NOMO-1 treated with dmso at 0.1 percent for 144 hours (cell line): ENCODE measurements at regions not wholly inside any gene's neighbourhood (a gene's known extent, or its start where the extent isn't known, plus 50 kb on each side); places are given as distances from the start of the nearest gene placed in this dataset.
"Not testable (repeated sequence)": the region's sequence is repeated elsewhere in the genome, so short reads cannot be mapped to it uniquely, and the experiment has no call there.

Experiments
- DNase-seq: peaks from one replicate; lab custom pipeline; 2025; ENCODE audit not compliant: unreplicated experiment; lab: John Stamatoyannopoulos, UW

DNA sequence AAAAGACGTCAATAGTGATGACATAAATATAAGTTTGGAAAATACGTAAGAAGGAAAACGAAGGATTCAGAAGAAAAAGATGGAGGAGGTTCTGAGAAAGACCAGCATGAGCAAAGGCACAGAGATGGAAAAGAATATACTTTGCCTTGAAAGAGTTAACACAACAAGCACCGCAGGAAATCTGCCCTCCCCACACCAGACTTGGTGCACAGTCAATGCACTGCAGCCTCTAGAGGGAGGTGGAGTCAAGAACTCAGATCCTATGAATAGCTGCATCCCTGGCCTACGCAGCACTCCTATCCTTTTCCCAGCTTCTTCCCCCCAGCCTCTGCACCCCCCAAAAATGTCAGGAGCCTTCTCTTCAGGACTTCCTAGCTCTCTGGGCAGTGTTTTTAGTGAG lies 1370.6 kb upstream of the LRRTM3 start:
- no peak for DNase-seq

DNA sequence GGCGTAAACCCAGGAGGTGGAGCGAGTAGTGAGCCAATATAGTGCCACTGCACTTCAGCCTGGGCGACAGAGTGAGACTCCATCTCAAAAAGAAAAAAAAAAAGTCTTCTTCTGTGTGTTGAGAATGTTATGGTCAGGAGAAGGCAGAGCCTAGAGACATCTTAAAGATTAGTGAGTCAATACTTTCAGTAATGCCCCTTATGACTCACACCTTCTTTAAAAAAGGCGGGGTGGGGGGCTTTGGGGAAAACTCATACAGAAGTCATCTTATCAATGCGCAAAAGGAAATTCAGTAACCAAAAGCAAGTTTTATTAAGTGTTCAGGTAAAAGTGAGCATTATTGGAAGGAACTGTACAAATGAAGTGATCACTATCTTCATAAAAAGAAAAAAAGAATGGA lies 1369.8 kb upstream of the LRRTM3 start:
- no peak for DNase-seq

DNA sequence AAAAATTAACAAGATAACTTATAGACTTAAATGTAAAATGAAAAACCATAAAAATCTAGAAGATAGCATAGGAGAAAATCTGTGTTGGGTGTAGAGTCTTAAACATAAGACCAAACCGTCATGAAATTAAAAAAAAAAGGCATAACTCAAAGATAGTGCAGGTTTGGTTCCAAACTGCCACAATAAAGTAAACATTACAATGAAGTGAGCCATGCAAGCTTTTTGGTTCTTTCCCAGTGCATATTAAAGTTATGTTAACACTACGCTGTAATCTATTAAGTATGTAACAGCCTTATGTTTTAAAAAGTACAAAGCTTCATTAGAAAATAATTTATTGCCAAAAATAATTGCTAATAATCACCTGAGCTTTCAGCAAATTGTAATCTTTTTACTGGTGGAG lies 1366.5 kb upstream of the LRRTM3 start:
- no peak for DNase-seq

DNA sequence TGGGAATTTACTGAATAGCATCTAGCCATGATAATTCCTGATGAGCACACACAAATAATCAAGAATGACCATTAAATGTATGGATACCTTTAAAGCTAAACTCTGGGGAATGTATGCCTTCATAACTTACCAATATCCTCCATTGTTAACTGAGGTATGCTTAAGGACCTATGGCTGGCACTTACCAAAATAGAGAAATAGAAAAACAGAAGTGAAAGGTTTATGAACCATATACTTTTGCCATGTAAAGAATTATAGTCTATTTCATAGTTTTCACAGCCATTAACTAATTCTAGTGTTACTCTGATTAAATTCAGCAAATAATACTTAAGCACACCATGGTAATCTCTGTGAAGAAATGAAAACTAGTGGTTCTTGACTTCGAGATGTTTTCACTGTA lies 1360.6 kb upstream of the LRRTM3 start:
- no peak for DNase-seq

DNA sequence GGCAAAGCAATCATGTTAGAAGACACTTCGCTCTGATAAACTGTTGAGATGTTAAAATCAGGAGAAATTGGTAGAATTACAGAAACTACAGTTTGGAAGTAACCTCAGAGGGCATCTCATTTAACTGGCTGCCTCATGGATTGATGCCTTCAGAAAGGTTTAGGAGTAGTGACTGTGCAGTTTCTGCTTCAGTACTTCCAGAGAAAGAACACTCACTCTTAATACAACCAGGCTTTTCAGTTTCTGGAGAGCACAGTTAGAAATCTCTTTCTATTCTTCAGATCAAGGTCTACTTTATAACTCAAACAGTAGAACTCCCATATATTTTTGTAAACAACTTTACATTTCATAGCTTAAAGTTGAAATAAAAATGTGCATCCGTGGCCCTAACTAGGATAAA lies 1358.9 kb upstream of the LRRTM3 start:
- no peak for DNase-seq

DNA sequence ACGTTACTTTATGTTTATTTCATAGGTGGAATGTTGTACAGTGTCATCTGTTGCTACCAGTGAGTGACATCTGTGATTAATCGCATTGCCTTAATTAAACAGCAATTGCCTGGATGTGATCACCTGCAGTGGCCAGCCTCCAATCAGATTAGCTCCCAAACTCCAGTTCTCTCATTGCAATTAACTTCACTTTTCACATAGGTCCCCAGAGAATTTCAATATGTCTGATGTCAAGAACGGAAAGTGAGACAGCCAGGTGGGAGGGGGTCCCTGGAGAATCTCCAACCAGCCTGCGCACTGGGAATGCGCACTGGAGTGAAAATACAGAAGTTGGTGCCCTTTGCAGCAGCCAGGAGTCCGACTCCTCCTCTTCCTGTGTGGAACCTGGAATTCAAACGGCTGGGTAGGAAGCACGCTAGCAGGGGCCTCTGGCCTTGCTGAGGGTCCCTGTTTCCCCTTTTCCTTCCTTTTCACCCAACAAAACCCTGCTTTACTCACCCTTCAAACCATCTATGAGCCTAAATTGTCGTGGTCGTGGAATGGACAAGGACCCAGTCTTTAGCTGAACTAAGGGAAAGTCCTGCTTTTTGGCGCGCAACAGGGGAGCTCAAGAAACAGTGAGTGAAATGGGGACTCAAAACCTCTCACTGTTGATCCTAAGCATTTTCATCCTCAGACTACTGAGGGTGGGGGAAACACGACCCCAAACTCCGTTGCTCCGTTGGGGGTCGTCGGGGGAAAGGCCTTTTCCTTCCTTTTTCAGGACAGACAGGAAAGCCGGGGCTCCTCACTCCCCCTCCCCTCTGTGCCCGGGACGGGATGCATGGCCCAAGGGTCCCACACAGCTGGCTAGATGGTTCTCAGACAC lies 1355.5 kb upstream of the LRRTM3 start:
- peak; percentile 36 for DNase-seq

DNA sequence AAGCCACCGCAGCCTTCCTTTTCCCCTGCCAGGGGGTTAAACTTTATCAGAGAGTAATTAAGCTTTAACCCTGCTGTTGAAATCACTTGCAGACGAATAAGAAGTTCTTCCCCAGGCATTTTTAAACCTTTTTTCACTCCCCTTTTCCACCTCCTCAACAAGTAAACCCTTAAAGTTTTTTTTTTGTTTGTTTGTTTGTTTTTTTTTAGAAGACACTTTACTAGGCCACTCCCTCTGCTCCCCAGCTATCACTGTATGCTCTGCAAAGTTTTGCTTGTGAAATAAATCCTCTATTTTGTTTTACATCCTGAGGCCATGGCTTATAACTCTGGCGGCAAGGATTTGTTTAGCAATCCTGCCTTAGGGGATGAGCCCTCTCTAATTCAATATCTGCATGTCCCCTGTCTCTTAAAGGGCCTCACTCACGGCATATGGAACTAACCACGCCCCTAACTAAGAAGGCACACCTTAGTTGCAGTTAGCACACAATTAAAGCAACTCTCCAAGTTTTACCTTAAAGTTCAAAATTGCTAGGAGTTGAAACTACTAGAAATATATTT lies 1354.7 kb upstream of the LRRTM3 start:
- no peak for DNase-seq

DNA sequence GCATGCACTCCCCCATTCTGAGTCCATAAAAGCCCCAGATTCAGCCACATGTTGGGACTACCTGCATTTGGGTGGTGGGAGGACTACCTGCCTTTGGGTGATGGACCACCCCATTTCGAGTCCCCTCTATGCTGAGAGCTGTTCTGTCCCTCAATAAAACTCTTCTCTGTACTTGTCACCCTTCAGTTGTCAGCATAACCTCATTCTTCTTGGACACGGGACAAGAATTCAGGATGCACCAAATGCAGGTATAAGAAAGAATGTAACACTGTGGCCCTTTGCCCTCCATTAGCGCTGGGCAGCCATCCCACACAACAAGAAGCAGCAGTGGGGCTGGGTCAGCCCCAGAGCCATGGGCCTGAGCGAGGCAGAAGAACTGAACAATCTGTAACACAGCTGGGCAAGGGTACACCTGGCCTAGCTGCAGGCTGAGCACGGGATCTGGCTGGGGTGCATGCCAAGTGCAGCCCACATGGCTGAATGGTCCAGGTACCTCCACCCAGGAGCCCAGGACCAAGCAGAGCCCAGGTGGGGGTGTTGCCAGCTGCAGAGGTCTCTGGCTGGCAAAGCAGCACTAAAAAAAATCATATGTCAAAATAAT lies 1344.3 kb upstream of the LRRTM3 start:
- DNase-seq: no peak

DNA sequence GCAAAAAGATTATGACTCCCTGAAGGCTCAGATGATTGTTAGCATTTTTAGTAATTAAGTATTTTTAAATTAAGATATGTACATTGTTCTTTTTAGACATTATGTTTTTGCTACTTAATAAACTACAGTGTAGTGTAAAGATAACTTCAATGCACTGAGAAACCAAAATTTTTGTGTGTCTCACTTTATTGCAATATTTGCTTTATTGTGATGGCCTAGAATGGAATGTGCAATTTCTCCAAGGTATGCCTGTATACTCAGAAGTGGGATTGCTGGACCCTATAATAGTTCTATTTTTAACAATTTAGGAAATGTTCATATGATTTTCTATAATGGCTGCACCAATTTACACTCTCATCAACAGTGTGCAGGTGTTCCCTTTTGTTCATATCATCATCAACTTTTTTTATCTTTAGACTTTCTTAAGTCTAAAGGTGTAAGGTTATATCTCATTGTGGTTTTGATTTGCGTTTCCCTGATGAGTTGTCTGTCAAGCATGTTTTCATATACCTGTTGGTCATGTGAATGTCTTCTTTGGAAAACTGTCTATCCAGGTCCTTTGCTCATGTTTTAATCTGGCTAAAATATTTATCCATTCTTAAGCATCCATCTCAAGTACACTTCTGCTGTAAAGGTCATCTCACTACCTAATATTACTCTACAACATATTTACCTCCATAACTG lies 1323.5 kb upstream of the LRRTM3 start:
- no peak for DNase-seq

DNA sequence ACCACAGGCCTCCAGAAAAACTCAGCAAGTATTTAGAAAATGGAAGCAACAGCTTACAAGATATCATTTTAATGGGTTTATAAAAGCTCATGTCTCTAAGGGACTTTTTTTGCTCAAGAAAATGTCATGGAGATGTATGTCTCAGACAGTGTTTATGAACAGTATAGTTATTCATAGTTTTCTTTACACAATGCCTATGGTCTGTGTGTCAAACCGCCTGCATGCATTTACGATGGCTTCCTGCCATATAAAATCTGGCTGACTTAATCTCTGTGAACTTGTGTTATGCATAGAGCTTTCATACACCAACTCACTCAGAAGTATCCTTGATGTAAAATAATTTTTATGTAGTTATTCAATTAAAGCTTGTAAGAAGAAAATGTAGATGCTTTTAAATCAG lies 1314.2 kb upstream of the LRRTM3 start:
- DNase-seq: no peak

DNA sequence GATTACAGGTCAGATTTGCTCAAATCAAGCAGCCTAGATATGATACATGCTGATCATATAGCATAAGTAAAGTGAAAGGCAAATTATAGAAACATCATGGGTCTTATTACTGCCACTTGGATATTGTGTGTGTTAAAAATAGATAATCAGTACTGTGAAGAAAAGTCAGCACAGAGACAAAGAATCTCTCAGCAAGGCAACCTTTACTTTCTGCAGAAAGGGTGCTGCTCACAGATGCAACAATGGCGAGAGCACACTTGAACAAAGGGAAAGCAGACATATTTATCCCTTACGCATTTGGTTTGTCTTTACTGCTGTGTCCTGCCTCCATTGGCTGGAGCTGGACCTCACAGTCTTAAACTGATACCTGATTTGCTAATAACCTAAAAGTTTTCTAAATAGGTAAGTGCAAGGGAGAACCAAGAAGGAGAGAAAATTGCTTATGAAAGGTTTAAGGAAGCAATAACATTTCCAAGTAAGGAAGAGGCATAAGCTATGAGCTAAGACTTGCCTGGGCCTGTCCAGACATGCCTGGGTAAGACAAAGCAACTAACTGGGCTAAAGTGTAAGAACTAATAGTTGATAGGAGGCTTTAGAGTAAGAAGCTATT lies 1310.8 kb upstream of the LRRTM3 start:
- no peak for DNase-seq

DNA sequence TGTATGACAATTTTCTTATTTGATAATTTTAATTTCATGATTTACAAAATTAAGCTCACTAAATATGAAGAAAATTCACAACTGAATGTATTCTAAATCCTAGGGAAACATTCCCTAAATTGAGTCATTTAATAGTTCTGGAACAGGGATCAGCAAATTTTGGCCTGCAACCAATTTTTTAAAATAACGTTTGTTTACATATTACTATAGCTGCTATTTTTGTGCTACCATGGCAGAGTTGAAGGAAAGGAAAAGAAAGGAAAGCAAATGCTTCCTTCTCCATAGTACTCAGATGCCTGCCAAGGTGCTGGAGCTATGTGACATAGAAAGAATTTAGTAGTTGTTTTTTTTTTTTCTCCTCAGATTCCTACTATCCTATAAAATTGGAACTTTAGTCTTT lies 1307.7 kb upstream of the LRRTM3 start:
- DNase-seq: no peak

DNA sequence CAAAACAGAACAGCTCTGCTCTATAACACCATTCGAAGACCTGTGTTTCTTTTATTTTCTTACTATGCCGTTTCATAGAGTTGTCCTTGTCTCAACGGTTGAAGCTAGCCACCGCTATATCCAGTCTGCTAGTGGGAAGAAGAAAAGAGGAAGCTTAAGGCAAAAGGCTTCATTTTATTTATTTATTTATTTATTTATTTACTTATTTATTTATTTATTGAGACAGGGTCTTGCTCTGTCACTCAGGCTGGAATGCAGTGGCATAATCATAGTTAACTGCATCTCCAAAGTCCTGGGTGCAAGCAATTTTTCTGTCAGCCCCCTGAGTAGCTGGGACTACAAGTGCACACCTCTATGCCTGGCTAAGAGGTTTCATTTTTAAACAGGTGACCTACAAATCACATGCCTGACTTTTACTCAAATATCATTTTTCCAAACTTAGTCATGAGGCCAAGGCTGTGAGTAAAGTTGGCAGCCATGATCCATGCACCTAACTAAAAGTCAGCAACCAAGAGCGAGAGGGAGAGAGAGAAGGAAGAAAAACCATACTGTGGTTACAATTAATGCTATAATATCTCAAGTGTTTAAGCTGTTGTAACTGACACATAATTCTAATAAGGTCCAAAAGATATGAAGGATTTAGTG lies 1305.3 kb upstream of the LRRTM3 start:
- no peak for DNase-seq

DNA sequence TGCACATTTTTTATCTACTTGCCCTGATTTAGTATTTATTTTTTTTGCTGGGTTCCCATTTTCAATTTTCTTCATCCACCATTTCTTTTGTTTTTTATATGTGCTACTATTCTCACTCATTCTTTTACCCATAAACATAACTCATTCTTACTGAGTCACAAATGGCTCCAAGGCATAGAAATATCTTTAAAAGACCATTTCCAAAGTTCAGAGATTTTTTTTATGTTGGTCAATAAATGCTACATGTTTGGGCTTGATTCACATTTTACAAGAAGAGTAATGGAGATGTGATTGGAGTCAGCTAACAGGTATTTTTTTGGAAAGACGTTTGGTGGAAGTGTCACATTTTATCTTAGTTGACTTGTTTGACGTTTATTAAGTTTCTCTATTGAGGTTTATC lies 1303.2 kb upstream of the LRRTM3 start:
- DNase-seq: no peak

DNA sequence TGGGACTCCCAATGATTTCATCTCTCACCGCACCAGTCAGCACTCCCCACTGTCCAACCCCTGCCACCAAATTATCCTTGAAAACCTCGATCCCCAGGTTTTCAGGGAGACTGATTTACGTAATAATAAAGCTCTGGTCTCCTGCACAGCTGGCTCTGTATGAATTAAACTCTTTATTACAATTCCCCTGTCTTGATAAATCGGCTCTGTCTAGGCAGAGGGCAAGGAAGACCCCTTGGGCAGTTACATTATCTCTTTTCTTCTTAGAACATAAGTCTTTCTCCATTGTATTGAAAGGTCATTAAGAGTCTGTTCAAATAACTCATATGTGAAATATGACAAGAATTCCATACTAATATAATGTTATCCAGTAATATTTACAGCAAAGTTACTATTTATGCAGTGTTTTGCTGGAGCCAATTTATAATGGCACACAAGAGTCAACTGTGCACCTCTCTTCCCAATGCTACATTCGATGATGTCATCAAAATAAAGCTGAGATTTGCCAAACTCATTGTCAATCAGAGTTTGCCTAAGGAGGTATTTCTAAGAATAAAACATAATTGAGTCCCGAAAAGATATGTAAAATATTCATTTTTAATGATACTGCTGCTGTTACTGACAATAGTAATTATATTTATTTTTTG lies 1297.2 kb upstream of the LRRTM3 start:
- DNase-seq: no peak

DNA sequence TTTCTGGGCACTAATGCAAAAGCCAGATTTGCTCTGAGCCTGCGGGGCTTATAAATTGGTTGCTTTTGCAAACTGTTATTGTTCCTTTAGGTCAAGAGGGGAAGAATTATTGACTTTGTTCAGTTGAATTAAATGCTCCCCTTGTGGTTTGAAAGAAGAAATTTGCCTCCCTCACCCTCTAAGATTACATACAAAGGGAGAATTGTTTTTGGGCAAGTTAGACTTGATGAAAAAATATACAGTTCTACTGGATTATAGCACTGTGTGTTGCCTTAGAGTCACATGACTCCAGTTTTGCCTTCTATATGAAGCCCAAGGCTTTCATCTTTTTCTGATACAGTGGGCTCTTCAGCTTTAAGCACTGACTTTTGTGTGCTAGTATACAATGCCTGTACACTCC lies 1265.8 kb upstream of the LRRTM3 start:
- no peak for DNase-seq

DNA sequence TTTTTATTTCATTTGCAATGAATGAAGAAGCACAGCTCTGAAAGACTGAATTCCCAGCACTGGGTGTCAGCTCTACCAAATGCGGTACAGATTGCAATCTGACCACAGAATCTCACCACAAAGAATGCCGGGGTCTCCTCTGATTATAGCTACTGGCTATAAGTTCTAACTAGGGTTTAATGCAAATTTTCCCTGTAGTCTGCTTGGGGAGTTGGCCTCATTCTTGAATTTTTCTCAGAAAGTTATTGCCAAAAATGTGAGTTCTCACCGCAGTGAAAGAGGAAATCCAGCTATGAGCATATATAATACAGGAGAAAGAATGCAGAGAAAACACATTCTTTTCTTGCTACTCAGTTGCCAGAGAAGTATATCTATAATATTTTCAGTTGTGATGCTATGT lies 1255.7 kb upstream of the LRRTM3 start:
- no peak for DNase-seq

DNA sequence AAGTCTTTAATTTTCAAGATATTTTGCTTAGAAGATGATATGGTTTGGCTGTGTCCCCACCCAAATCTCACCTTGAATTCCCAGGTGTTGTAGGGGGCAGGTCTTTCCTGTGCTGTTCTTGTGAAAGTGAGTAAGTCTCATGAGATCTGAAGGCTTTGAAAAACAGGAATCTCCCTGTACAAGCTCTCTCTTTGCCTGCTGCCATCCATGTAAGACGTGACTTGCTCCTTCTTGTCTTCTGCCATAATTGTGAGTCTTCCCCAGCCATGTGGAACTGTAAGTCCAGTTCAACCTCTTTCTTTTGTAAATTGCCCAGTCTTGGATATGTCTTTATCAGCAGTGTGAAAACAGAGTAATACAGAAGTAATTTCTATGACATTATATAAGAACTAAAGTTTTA lies 1255.2 kb upstream of the LRRTM3 start:
- not testable (repeated sequence) for DNase-seq

DNA sequence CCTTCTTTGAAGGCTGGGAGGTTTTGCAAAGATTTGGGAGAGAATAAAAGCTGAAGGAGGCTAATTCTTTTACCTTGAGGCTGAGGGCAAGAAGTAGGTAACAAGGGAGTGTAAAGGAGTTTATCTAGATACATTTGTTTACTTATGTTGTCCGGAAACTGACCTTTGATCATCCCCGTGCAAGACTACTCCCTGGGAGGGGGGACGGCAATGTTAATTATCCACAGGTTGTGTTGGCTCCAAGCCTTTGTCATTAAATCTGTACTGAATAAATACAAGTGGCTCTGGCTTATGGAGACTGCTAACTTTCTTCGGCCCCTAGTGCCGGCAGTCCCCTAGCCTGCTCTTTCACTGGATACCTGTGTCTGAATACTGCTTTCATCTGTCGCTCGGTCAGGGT lies 1250.6 kb upstream of the LRRTM3 start:
- no peak for DNase-seq

DNA sequence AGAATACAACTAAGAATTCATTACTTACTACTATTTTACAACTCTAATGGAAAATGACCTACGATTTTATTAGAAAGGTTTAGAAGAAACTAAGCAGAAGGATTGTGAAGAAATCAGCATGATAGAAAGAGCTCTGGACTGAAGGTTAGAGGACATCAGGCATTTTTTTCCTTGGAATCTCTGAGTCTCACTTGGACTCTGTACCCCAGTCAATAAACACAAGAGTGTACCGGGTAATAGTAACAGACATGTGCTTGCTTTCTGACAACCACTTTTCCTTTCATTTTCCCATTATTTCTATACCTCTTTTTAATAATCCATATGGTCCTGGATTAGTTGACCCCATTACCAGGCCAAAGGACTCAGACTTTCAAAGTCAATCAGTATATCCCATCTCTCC lies 1240.9 kb upstream of the LRRTM3 start:
- DNase-seq: no peak
